ENCODE measurements at regions not wholly inside any gene's neighbourhood (a gene's known extent, or its start where the extent isn't known, plus 50 kb on each side); places are given as distances from the start of the nearest gene placed in this dataset.

- H3K4me1 ChIP-seq (ENCODE audit: control insufficient read depth, extremely low read depth, insufficient read depth, low read length), result no peaks in the 10 kb centered on the region
- H3K4me3 ChIP-seq (ENCODE audit: control insufficient read depth in 2 of 3, extremely low read depth in 1 of 3, insufficient read depth in 2 of 3, low read depth in 1 of 3, low read length in 3 of 3), result no peak overlapping the region
- dilution Hi-C loops (cut with MboI; ENCODE audit: extremely low pct_ligation_motif_present, low sequenced_read_pairs), result no loop called here
- H3K9ac ChIP-seq (ENCODE audit: control insufficient read depth, extremely low read depth, insufficient read depth, low read length), result no peak overlapping the region
- H3K27me3 ChIP-seq (ENCODE audit: control insufficient read depth, extremely low read depth, insufficient read depth, low read length), result no peaks in the 10 kb centered on the region
- no peak overlapping the region for H3K27ac ChIP-seq (ENCODE audit: control insufficient read depth, insufficient read depth, low read length)
- H4K20me1 ChIP-seq (ENCODE audit: control insufficient read depth, extremely low read depth, insufficient read depth, low read length), result no peaks in the 10 kb centered on the region
- DNase-seq (ENCODE audit: low read depth, low spot score), result no peak
- no peaks in the 10 kb centered on the region for H3K9me3 ChIP-seq (ENCODE audit: control insufficient read depth, low read depth, low read length)
- H3K36me3 ChIP-seq (ENCODE audit: control insufficient read depth in 2 of 2, extremely low read depth in 1 of 2, insufficient read depth in 2 of 2, low read length in 2 of 2), result no peaks in the 10 kb centered on the region
- H3K9me1 ChIP-seq (ENCODE audit: control insufficient read depth, extremely low read depth, insufficient read depth, low read length), result no peaks in the 10 kb centered on the region
- H3K79me2 ChIP-seq (ENCODE audit: control insufficient read depth, insufficient read depth, low read length), result no peaks in the 10 kb centered on the region
- TF ChIP-seq EZH2 (IDR thresholded peaks at IDR 0.05; ENCODE audit: low read length), result no peak
- TF ChIP-seq CTCF (optimal IDR thresholded peaks at IDR 0.05 in 1 of 3, IDR thresholded peaks at IDR 0.05 in 1 of 3, conservative IDR thresholded peaks at IDR 0.05 in 1 of 3; ENCODE audit: extremely low read depth in 1 of 3, insufficient read depth in 2 of 3, low read length in 3 of 3), result no peak
- H2AFZ ChIP-seq (ENCODE audit: control insufficient read depth, low read length), result no peak overlapping the region
- no peak for FAIRE-seq
- no peak overlapping the region for H3K4me2 ChIP-seq (ENCODE audit: control insufficient read depth, extremely low read depth, insufficient read depth, low read depth, low read length)
These were observed 450.0 kb upstream of the CCDC179 start for GRCh38 chr11:23310276-23310675.

- TF ChIP-seq EZH2 (IDR thresholded peaks at IDR 0.05; ENCODE audit: low read length), result no peak
- TF ChIP-seq CTCF (optimal IDR thresholded peaks at IDR 0.05 in 1 of 3, IDR thresholded peaks at IDR 0.05 in 1 of 3, conservative IDR thresholded peaks at IDR 0.05 in 1 of 3; ENCODE audit: extremely low read depth in 1 of 3, insufficient read depth in 2 of 3, low read length in 3 of 3), result no peak
These were observed 452.0 kb upstream of the CCDC179 start for GRCh38 chr11:23311986-23312940.

More at GRCh38 chr11:23311986-23312940, 452.0 kb upstream of the CCDC179 start:
- H3K27ac ChIP-seq (ENCODE audit: control insufficient read depth, insufficient read depth, low read length), result no peak overlapping the region
- no peak overlapping the region for H3K9ac ChIP-seq (ENCODE audit: control insufficient read depth, extremely low read depth, insufficient read depth, low read length)
- no peaks in the 10 kb centered on the region for H3K79me2 ChIP-seq (ENCODE audit: control insufficient read depth, insufficient read depth, low read length)
- dilution Hi-C loops (cut with MboI; ENCODE audit: extremely low pct_ligation_motif_present, low sequenced_read_pairs), result no loop called here
- H3K9me1 ChIP-seq (ENCODE audit: control insufficient read depth, extremely low read depth, insufficient read depth, low read length), result no peaks in the 10 kb centered on the region
- H3K4me2 ChIP-seq (ENCODE audit: control insufficient read depth, extremely low read depth, insufficient read depth, low read depth, low read length), result no peak overlapping the region
- DNase-seq (ENCODE audit: low read depth, low spot score) (no peak), FAIRE-seq (no peak)
- no peaks in the 10 kb centered on the region for H4K20me1 ChIP-seq (ENCODE audit: control insufficient read depth, extremely low read depth, insufficient read depth, low read length)
- no peaks in the 10 kb centered on the region for H3K36me3 ChIP-seq (ENCODE audit: control insufficient read depth in 2 of 2, extremely low read depth in 1 of 2, insufficient read depth in 2 of 2, low read length in 2 of 2)
- no peaks in the 10 kb centered on the region for H3K27me3 ChIP-seq (ENCODE audit: control insufficient read depth, extremely low read depth, insufficient read depth, low read length)
- H3K4me1 ChIP-seq (ENCODE audit: control insufficient read depth, extremely low read depth, insufficient read depth, low read length), result no peaks in the 10 kb centered on the region
- no peaks in the 10 kb centered on the region for H3K9me3 ChIP-seq (ENCODE audit: control insufficient read depth, low read depth, low read length)
- no peak overlapping the region for H3K4me3 ChIP-seq (ENCODE audit: control insufficient read depth in 2 of 3, extremely low read depth in 1 of 3, insufficient read depth in 2 of 3, low read depth in 1 of 3, low read length in 3 of 3)
- H2AFZ ChIP-seq (ENCODE audit: control insufficient read depth, low read length), result no peak overlapping the region
